Esophagus muscularis mucosa (tissue), 2 donors: ENCODE measurements at regions not wholly inside any gene's neighbourhood (a gene's known extent, or its start where the extent isn't known, plus 50 kb on each side); places are given as distances from the start of the nearest gene placed in this dataset.

Experiments used
- POLR2A ChIP-seq: fragments of 450-650 bp; IDR thresholded peaks from one replicate; pipeline ENCODE4 v1.6.1; 2017; ENCODE audit warnings: antibody characterized with exemption, moderate library complexity, mild to moderate bottlenecking, low read depth
- POLR2AphosphoS5 ChIP-seq, 2 donors: sonication (generic); formaldehyde crosslinking; IDR thresholded peaks; one replicate each; pipeline ENCODE4 v1.6.1; 2017; ENCODE audit warnings: antibody characterized with exemption in 2 of 2

DNA sequence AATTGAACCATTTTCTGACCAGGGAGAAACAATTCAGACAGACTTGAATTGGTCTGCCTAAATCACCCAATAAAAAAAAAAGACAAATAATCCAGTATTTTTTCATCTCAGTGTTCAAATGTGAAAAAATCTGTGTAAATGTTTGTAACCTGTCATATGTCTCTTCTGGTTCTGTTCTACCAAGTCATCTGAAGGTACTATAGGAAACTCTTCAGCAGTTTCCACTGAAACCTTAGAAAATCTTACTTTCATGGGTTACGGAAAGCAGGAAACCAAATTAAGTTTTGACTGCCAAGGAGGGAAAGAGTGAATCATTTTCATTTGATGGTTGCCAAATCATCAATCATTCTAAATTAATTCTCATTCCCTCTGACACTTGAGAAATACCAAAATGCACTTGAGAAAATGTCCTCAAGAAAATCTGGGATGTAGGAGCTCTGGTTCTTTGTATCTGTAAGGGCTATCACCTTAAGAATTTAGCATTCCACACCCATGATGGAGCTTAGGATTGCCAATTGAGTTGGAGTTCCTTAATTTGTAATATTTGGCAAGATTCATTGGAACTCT is 278.2 kb upstream of the KCNH8 start:
- TF ChIP-seq POLR2A (no peak), POLR2AphosphoS5 (IDR thresholded peaks at IDR 0.05) (no peak)
